ENCODE measurements at regions not wholly inside any gene's neighbourhood (a gene's known extent, or its start where the extent isn't known, plus 50 kb on each side); places are given as distances from the start of the nearest gene placed in this dataset.

DNA sequence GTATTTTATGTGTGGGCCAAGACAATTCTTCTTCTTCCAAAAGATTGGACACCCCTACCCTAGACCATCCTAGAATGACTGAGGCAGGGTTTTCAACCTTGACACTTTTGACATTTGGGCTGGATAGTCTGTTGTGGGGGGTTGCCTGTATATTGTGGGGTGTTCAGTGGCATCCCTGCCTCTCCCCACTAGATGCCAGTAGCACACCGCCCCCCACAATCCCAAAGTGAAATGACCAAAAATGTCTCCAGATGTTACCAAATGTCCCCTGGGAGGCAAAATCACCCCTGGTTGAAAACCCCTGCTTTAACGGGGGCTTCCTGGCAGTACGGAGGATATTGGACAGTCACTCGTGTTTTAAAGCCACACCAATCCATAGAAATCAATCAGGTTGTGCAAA is 219.6 kb downstream of the PHETA1 start:
- TF ChIP-seq, protein P1, sequence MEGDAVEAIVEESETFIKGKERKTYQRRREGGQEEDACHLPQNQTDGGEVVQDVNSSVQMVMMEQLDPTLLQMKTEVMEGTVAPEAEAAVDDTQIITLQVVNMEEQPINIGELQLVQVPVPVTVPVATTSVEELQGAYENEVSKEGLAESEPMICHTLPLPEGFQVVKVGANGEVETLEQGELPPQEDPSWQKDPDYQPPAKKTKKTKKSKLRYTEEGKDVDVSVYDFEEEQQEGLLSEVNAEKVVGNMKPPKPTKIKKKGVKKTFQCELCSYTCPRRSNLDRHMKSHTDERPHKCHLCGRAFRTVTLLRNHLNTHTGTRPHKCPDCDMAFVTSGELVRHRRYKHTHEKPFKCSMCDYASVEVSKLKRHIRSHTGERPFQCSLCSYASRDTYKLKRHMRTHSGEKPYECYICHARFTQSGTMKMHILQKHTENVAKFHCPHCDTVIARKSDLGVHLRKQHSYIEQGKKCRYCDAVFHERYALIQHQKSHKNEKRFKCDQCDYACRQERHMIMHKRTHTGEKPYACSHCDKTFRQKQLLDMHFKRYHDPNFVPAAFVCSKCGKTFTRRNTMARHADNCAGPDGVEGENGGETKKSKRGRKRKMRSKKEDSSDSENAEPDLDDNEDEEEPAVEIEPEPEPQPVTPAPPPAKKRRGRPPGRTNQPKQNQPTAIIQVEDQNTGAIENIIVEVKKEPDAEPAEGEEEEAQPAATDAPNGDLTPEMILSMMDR (IDR thresholded peaks at IDR 0.05; ENCODE audit: insufficient read depth, low read depth, low read length): no peak
- no peak for TF ChIP-seq EZH2 (IDR thresholded peaks at IDR 0.05; ENCODE audit: insufficient read depth, low read length)
